ENCODE measurements at regions not wholly inside any gene's neighbourhood (a gene's known extent, or its start where the extent isn't known, plus 50 kb on each side); places are given as distances from the start of the nearest gene placed in this dataset.

DNA sequence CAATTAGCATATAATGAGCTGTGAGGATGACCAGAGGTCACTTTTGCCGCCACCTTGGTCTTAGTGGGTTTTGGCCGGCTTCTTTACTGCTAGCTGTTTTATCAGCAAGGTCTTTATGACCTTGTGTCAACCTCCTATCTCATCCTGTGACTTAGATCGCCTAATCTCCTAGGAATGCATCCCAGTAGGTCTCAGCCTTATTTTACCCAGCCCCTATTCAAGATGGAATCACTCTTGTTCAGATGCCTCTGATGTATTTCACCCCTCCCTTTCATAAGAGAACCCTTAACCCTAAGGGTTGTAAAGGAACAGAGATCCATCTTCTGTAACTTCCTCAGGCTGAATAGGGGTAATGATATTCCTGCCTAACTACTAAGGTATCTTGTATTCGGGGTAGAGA lies 58.9 kb upstream of the PALMD start:
- no peak for DNase-seq

DNA sequence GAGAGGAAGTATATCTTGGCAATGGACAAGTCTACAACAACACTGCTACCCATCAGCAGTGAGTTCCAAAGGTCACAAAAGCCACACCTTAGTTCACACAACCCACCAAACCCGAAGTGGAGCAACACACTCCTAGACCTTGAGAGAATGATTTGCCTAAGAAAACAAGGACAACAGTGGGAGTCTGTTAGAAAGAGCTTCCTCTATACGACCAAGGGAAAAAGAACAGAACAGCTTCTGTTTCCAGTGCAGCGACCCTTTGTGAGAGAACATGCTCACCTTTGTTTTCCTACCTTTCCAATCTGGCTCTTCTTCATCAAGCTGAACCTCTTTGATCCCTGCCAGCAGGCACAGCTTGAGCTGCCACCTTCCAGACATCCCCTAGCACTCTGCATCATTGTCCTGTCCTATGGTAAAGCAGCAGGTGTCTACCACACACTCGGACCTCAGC lies 56.7 kb upstream of the PALMD start:
- no peak for DNase-seq

- DNase-seq: no peak
Measured at GRCh38 chr1:99590578-99591209, 55.2 kb upstream of the PALMD start.

DNA sequence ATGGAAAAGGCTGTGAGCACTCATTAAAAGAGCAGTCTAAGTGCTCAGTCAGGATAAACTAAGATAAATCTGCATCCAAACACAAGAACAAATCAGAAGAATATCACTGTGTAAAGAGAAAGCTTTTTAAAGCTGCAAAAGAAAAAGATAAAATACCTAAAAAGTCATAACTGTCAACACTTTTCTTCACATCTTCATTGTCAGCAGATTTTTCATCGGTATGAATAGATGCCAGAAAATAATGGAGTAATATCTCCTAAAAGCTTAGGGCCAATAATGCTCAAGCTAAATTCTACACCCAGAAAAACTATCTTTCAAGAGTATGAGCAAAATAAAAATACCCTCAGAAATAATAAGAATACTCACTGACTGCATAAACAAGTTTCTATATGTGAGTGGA lies 54.0 kb upstream of the PALMD start:
- no peak for DNase-seq

DNA sequence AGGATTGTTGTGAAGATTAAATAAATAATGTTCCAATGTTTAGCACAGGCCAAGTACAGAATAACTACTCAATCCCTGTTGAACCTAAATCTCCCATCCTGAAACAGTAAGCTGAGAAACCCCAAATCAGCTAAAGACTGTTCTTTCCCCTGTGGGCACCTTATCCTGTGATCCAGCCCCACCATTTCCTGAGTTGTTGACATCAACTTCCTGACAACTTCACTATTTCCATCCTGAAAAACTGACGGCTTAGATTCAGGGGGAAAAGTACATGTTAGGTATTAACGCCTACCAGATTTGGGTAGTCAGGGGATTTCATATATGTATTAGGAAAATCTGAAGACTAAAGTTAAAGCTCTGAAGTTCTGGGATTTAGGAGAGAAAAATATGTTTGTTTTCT lies 51.7 kb upstream of the PALMD start:
- no peak for DNase-seq

GRCh38 chr1:99595041-99595440 lies 50.9 kb upstream of the PALMD start:
- DNase-seq: no peak

GRCh38 chr1:99595441-99595840 lies 50.5 kb upstream of the PALMD start:
- DNase-seq: no peak

Measured in NCI-H82 (cell line).